Lung (tissue), 11 donors: ENCODE measurements at regions not wholly inside any gene's neighbourhood (a gene's known extent, or its start where the extent isn't known, plus 50 kb on each side); places are given as distances from the start of the nearest gene placed in this dataset.

ENCODE experiments used
- ATAC-seq: fragments of 200-7000 bp; cut with Tn5 transposase; one replicate; pipeline ENCODE4 v1.9.1; 2020; ENCODE audit warnings: moderate number of reproducible peaks; ENCODE audit not compliant: insufficient read depth, low FRiP score
- DNase-seq, 3 donors: peaks; one replicate each; pipeline ENCODE4 v3.0.0-alpha.2; 2013 to 2017
- H3K27ac ChIP-seq, 2 donors: one replicate each; pipeline ENCODE4 v1.5.1; 2013; ENCODE audit warnings: mild to moderate bottlenecking in 2 of 2, moderate library complexity in 2 of 2, control low read depth in 1 of 2, inconsistent platforms in 1 of 2, low read depth in 1 of 2, low read length in 1 of 2
- H3K27me3 ChIP-seq, 3 donors: one replicate each; pipeline ENCODE4 v1.5.1; 2013; ENCODE audit warnings: low read length in 2 of 3; ENCODE audit not compliant: control insufficient read depth in 3 of 3, insufficient read depth in 3 of 3
- H3K36me3 ChIP-seq, 4 donors: one replicate each; pipeline ENCODE4 v1.5.1; 2013; ENCODE audit warnings: low read length in 4 of 4, mild to moderate bottlenecking in 1 of 4, moderate library complexity in 1 of 4; ENCODE audit not compliant: control insufficient read depth in 4 of 4, insufficient read depth in 4 of 4
- H3K4me1 ChIP-seq, 5 donors: one replicate each; pipeline ENCODE4 v1.5.1; 2013; ENCODE audit warnings: low read length in 5 of 5, mild to moderate bottlenecking in 2 of 5, moderate library complexity in 1 of 5; ENCODE audit not compliant: control insufficient read depth in 5 of 5, insufficient read depth in 5 of 5
- H3K4me3 ChIP-seq: one replicate; pipeline ENCODE4 v1.5.1; 2013; ENCODE audit warnings: mild to moderate bottlenecking, control low read depth, moderate library complexity
- H3K9ac ChIP-seq, 2 donors: one replicate each; pipeline ENCODE4 v1.5.1; 2013; ENCODE audit warnings: low read length in 2 of 2, control low read depth in 1 of 2; ENCODE audit not compliant: insufficient read depth in 1 of 2
- H3K9me3 ChIP-seq, 4 donors: one replicate each; pipeline ENCODE4 v1.5.1; 2013; ENCODE audit warnings: low read length in 3 of 4, mild to moderate bottlenecking in 1 of 4, moderate library complexity in 1 of 4; ENCODE audit not compliant: control insufficient read depth in 4 of 4, insufficient read depth in 3 of 4
- CTCF ChIP-seq: IDR thresholded peaks from 2 replicates; pipeline ENCODE4 v1.5.1; 2012; ENCODE audit warnings: mild to moderate bottlenecking; ENCODE audit errors: control extremely low read depth, extremely low read depth
- WGBS, 2 donors: extraction: QIAGEN DNeasy Blood & Tissue Kit; methylation state at CpG; one replicate each; pipeline ENCODE4 v1.1.7; 2013; 5-methylcytosine and 5-hydroxymethylcytosine counted together
- donor health status: control.
- donor health status: control.
- donor health status: Bipolar disorder and iron deficiency.
- donor health status: healthy.
- donor health status: DM: yes; HTN: yes; CAD: no.

GRCh38 chr2:22748909-22749308, 636.1 kb upstream of the KLHL29 start:
- no peak for TF ChIP-seq CTCF

GRCh38 chr2:22753476-22753875, 631.5 kb upstream of the KLHL29 start:
- H3K9me3 ChIP-seq, result peaks cover 0 to 4% (median 1%) of the 10 kb centered on the region in 4 donors

More at GRCh38 chr2:22748909-22749308, 636.1 kb upstream of the KLHL29 start:
- no peaks in the 10 kb centered on the region for H3K4me1 ChIP-seq
- no peaks in the 10 kb centered on the region for H3K36me3 ChIP-seq
- DNase-seq (no peak), ATAC-seq (no peak)
- 88 to 92% methylated on average over 1 of the region's 1 CpG for WGBS, 2 donors
- no peak overlapping the region for H3K4me3 ChIP-seq
- no peaks in the 10 kb centered on the region for H3K27me3 ChIP-seq
- H3K27ac ChIP-seq, result no peak overlapping the region
- H3K9me3 ChIP-seq, result peaks cover 0 to 6% (median 1%) of the 10 kb centered on the region in 4 donors
- no peak overlapping the region for H3K9ac ChIP-seq

GRCh38 chr2:22756276-22757043, 628.5 kb upstream of the KLHL29 start:
- Histone ChIP-seq H3K9ac (no peak overlapping the region), H3K27ac (no peak overlapping the region), H3K36me3 (no peaks in the 10 kb centered on the region), H3K4me3 (no peak overlapping the region), H3K9me3 (peaks cover 0 to 2% (median under 1%) of the 10 kb centered on the region in 4 donors), H3K4me1 (no peaks in the 10 kb centered on the region), H3K27me3 (no peaks in the 10 kb centered on the region)
- ATAC-seq (no peak), DNase-seq (no peak)
- TF ChIP-seq CTCF, result no peak
- WGBS, 2 donors, result 85 to 89% methylated on average over 9 of the region's 9 CpGs

More at GRCh38 chr2:22753476-22753875, 631.5 kb upstream of the KLHL29 start:
- H3K9ac ChIP-seq, result no peak overlapping the region
- WGBS, 2 donors, result 87 to 91% methylated on average over 7 of the region's 7 CpGs
- H3K36me3 ChIP-seq, result no peaks in the 10 kb centered on the region
- H3K4me1 ChIP-seq, result no peaks in the 10 kb centered on the region
- H3K4me3 ChIP-seq, result no peak overlapping the region
- no peak for TF ChIP-seq CTCF
- DNase-seq (no peak), ATAC-seq (no peak)
- H3K27ac ChIP-seq, result no peak overlapping the region
- no peaks in the 10 kb centered on the region for H3K27me3 ChIP-seq

- Histone ChIP-seq H3K9ac (no peak overlapping the region), H3K9me3 (no peaks in the 10 kb centered on the region), H3K4me3 (no peak overlapping the region), H3K36me3 (no peaks in the 10 kb centered on the region), H3K27me3 (no peaks in the 10 kb centered on the region), H3K4me1 (no peaks in the 10 kb centered on the region), H3K27ac (no peak overlapping the region)
- 75 to 77% methylated on average over 3 of the region's 3 CpGs for WGBS, 2 donors
- no peak for TF ChIP-seq CTCF
- DNase-seq, result no peak
- no peak for ATAC-seq
These were observed 615.5 kb upstream of the KLHL29 start for GRCh38 chr2:22769497-22769896.
